ENCODE measurements at regions not wholly inside any gene's neighbourhood (a gene's known extent, or its start where the extent isn't known, plus 50 kb on each side); places are given as distances from the start of the nearest gene placed in this dataset.

GRCh38 chr4:136505020-136505419 is 1027.3 kb downstream of the PCDH18 start:
- TF ChIP-seq CTCF (conservative IDR thresholded peaks at IDR 0.05; ENCODE audit: low read depth, low read length) (no peak), EZH2phosphoT487 (IDR thresholded peaks at IDR 0.05; ENCODE audit: borderline replicate concordance, low read length) (no peak)
